IMR-90 (cell line): ENCODE measurements at regions not wholly inside any gene's neighbourhood (a gene's known extent, or its start where the extent isn't known, plus 50 kb on each side); places are given as distances from the start of the nearest gene placed in this dataset.

Experiments used
- BHLHE40 ChIP-seq: fragments of 150-350 bp; IDR thresholded peaks from 2 replicates; pipeline ENCODE4 v1.6.1; 2016; ENCODE audit warnings: mild to moderate bottlenecking, low read depth, low read length
- CEBPB ChIP-seq: IDR thresholded peaks from 2 replicates; pipeline ENCODE4 v1.6.1; 2012; ENCODE audit warnings: low read depth, low read length, improper control_type of control experiment
- CTCF ChIP-seq: conservative IDR thresholded peaks from 2 replicates; pipeline ENCODE4 v1.5.1; 2012; ENCODE audit warnings: mild to moderate bottlenecking, low read depth, low read length, improper control_type of control experiment
- ELK1 ChIP-seq: fragments of 150-350 bp; IDR thresholded peaks from 2 replicates; pipeline ENCODE4 v1.6.1; 2016; ENCODE audit warnings: low read depth, mild to moderate bottlenecking, low read length, moderate library complexity, borderline replicate concordance
- FOS ChIP-seq: fragments of 150-350 bp; IDR thresholded peaks from 2 replicates; pipeline ENCODE4 v1.6.1; 2016; ENCODE audit warnings: low read depth, low read length
- MAFK ChIP-seq: IDR thresholded peaks from 2 replicates; pipeline ENCODE4 v1.6.1; 2012; ENCODE audit warnings: low read depth, low read length, improper control_type of control experiment
- MAZ ChIP-seq: IDR thresholded peaks from 2 replicates; pipeline ENCODE4 v1.6.1; 2012; ENCODE audit warnings: low read depth, mild to moderate bottlenecking, low read length, improper control_type of control experiment, moderate library complexity, borderline replicate concordance
- MXI1 ChIP-seq: IDR thresholded peaks from 2 replicates; pipeline ENCODE4 v1.6.1; 2012; ENCODE audit warnings: low read depth, mild to moderate bottlenecking, low read length, moderate library complexity, borderline replicate concordance
- NFE2L2 ChIP-seq: fragments of 150-350 bp; IDR thresholded peaks from 2 replicates; pipeline ENCODE4 v1.6.1; 2016; ENCODE audit warnings: low read depth, mild to moderate bottlenecking, low read length
- POLR2A ChIP-seq: IDR thresholded peaks from 2 replicates; pipeline ENCODE4 v1.6.1; 2012; ENCODE audit warnings: mild to moderate bottlenecking, low read depth, low read length
- RAD21 ChIP-seq: IDR thresholded peaks from 2 replicates; pipeline ENCODE4 v1.6.1; 2012; ENCODE audit warnings: low read length, improper control_type of control experiment
- RCOR1 ChIP-seq: IDR thresholded peaks from 2 replicates; pipeline ENCODE4 v1.6.1; 2012; ENCODE audit warnings: mild to moderate bottlenecking, low read length, improper control_type of control experiment; ENCODE audit not compliant: insufficient replicate concordance
- RFX5 ChIP-seq: IDR thresholded peaks from 2 replicates; pipeline ENCODE4 v1.8.0; 2012; ENCODE audit warnings: low read depth, mild to moderate bottlenecking, low read length, moderate library complexity
- SMC3 ChIP-seq: fragments of 150-350 bp; IDR thresholded peaks from 2 replicates; pipeline ENCODE4 v1.6.1; 2016; ENCODE audit warnings: low read depth, mild to moderate bottlenecking, antibody characterized with exemption, low read length, moderate library complexity

GRCh38 chr1:194534784-194535183, 1348.4 kb upstream of the B3GALT2 start:
- TF ChIP-seq RAD21, result no peak
- TF ChIP-seq CTCF, result no peak
- TF ChIP-seq POLR2A, result no peak
- TF ChIP-seq NFE2L2, result no peak
- TF ChIP-seq RFX5, result no peak
- no peak for TF ChIP-seq BHLHE40
- TF ChIP-seq MAFK, result no peak
- TF ChIP-seq MXI1, result no peak
- TF ChIP-seq RCOR1, result no peak
- TF ChIP-seq CEBPB, result no peak
- TF ChIP-seq ELK1, result no peak
- TF ChIP-seq FOS, result no peak
- TF ChIP-seq SMC3, result no peak
- no peak for TF ChIP-seq MAZ
